Activated T-helper 1 cell treated with anti-CD3 and anti-CD28 coated beads, Interleukin-12 subunit alpha, Interleukin-12 subunit beta, Interleukin-2, Interleukin-4 antibody, amounts not matched to agents 30 ng/mL and 10 ng/mL and 1 ng/mL, durations not matched to agents 14 hours and 24 hours and 36 hours (primary cell): ENCODE measurements at regions not wholly inside any gene's neighbourhood (a gene's known extent, or its start where the extent isn't known, plus 50 kb on each side); places are given as distances from the start of the nearest gene placed in this dataset.

ENCODE experiments used
- DNase-seq: peaks from one replicate; pipeline ENCODE4 v3.0.0; 2021; ENCODE audit warnings: low spot score
- H3K27ac Mint-ChIP-seq: one replicate; pipeline ENCODE4 v1.8.0; 2021; ENCODE audit warnings: mild to moderate bottlenecking, mixed read lengths
- H3K27me3 Mint-ChIP-seq: one replicate; pipeline ENCODE4 v1.8.0; 2022; ENCODE audit warnings: mild to moderate bottlenecking, moderate library complexity, mixed read lengths; ENCODE audit not compliant: insufficient read depth
- H3K36me3 Mint-ChIP-seq: one replicate; pipeline ENCODE4 v1.8.0; 2021; ENCODE audit warnings: low read depth, mixed read lengths
- H3K4me1 Mint-ChIP-seq: one replicate; pipeline ENCODE4 v1.8.0; 2021; ENCODE audit warnings: low read depth, mixed read lengths
- H3K4me3 Mint-ChIP-seq: one replicate; pipeline ENCODE4 v1.8.0; 2021; ENCODE audit warnings: mild to moderate bottlenecking, moderate library complexity, mixed read lengths
- H3K9me3 Mint-ChIP-seq: one replicate; pipeline ENCODE4 v1.8.0; 2021; ENCODE audit warnings: mixed read lengths
- intact Hi-C: fragments of 100-400 bp; cut with micrococcal nuclease; formaldehyde crosslinking; loops from one replicate; pipeline ENCODE4 v1.15.1; 2024

- H3K36me3 Mint-ChIP-seq, result no peaks in the 10 kb centered on the region
- intact Hi-C loops, result no loop called here
- H3K4me1 Mint-ChIP-seq, result no peaks in the 10 kb centered on the region
- no peak overlapping the region for H3K27ac Mint-ChIP-seq
- no peak overlapping the region for H3K4me3 Mint-ChIP-seq
- DNase-seq, result no peak
- no peaks in the 10 kb centered on the region for H3K27me3 Mint-ChIP-seq
- peaks cover 7% of the 10 kb centered on the region for H3K9me3 Mint-ChIP-seq
Observed at GRCh38 chr2:13550285-13551231, 833.8 kb downstream of the TRIB2 start.

- Mint-ChIP-seq H3K27me3 (no peaks in the 10 kb centered on the region), H3K4me3 (no peak overlapping the region), H3K4me1 (no peaks in the 10 kb centered on the region), H3K27ac (no peak overlapping the region), H3K9me3 (peaks cover 8% of the 10 kb centered on the region), H3K36me3 (no peaks in the 10 kb centered on the region)
- no peak for DNase-seq
- intact Hi-C loops, result no loop called here
Observed at GRCh38 chr2:13558368-13558767, 841.6 kb downstream of the TRIB2 start.

DNA sequence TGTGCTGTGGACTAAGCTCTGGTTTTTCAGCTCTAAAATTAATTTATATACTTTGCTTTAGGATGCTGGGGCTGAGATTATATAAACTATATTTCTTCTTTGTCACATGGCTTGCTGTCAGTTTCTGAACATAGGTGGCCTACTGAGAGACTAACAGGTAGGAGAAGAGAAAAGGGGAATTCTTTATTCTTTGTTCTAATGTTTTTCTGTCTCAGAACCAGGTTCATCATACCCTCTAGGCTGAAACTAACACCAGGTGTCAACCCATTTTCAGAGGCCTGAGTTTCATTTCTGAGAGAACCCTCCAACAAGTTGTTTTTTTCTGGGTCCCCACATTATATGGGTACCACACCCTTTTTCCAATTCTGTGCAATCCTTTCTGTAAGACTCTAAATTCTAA lies 843.6 kb downstream of the TRIB2 start:
- H3K4me1 Mint-ChIP-seq, result no peaks in the 10 kb centered on the region
- no peaks in the 10 kb centered on the region for H3K36me3 Mint-ChIP-seq
- H3K27ac Mint-ChIP-seq, result no peak overlapping the region
- no peak overlapping the region for H3K4me3 Mint-ChIP-seq
- intact Hi-C loops, result no loop called here
- H3K9me3 Mint-ChIP-seq, result peaks cover 8% of the 10 kb centered on the region
- no peak for DNase-seq
- H3K27me3 Mint-ChIP-seq, result no peaks in the 10 kb centered on the region

- no peaks in the 10 kb centered on the region for H3K4me1 Mint-ChIP-seq
- no peaks in the 10 kb centered on the region for H3K36me3 Mint-ChIP-seq
- no peaks in the 10 kb centered on the region for H3K9me3 Mint-ChIP-seq
- intact Hi-C loops, result no loop called here
- H3K27me3 Mint-ChIP-seq, result no peaks in the 10 kb centered on the region
- no peak overlapping the region for H3K4me3 Mint-ChIP-seq
- H3K27ac Mint-ChIP-seq, result no peak overlapping the region
- DNase-seq, result no peak
Observed at GRCh38 chr2:13572466-13572865, 855.7 kb downstream of the TRIB2 start.

DNA sequence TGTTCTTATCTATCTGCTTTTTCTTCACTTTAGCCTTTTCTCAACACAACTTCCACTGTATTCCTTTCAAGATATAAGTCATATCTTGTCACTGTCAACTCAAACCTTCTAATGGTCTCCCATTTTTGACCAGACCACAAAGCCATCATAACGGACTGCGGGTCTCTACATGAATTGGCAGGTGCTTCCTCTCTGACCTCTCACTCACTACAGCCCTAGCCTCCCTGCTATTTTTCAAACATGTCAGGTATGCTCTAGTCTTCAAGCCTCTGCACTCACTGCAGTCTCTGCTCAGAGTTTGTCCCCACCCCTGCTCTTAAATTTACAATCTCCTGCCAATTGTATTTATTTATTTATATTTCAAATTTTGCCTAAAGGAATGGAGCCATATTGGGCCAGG lies 858.1 kb downstream of the TRIB2 start:
- no peak for DNase-seq
- Mint-ChIP-seq H3K27ac (no peak overlapping the region), H3K36me3 (no peaks in the 10 kb centered on the region), H3K4me1 (no peaks in the 10 kb centered on the region), H3K27me3 (no peaks in the 10 kb centered on the region), H3K9me3 (no peaks in the 10 kb centered on the region), H3K4me3 (no peak overlapping the region)
- intact Hi-C loops, result no loop called here

- DNase-seq, result no peak
- no peak overlapping the region for H3K4me3 Mint-ChIP-seq
- no peaks in the 10 kb centered on the region for H3K9me3 Mint-ChIP-seq
- intact Hi-C loops, result no loop called here
- no peaks in the 10 kb centered on the region for H3K27me3 Mint-ChIP-seq
- no peak overlapping the region for H3K27ac Mint-ChIP-seq
- H3K36me3 Mint-ChIP-seq, result no peaks in the 10 kb centered on the region
- no peaks in the 10 kb centered on the region for H3K4me1 Mint-ChIP-seq
Observed at GRCh38 chr2:13576406-13577036, 859.8 kb downstream of the TRIB2 start.

- no peaks in the 10 kb centered on the region for H3K27me3 Mint-ChIP-seq
- no peak for DNase-seq
- no peaks in the 10 kb centered on the region for H3K4me1 Mint-ChIP-seq
- intact Hi-C loops, result no loop called here
- H3K36me3 Mint-ChIP-seq, result no peaks in the 10 kb centered on the region
- peaks cover 4% of the 10 kb centered on the region for H3K9me3 Mint-ChIP-seq
- no peak overlapping the region for H3K4me3 Mint-ChIP-seq
- no peak overlapping the region for H3K27ac Mint-ChIP-seq
Observed at GRCh38 chr2:13578547-13578946, 861.8 kb downstream of the TRIB2 start.

GRCh38 chr2:13581471-13581870 lies 864.7 kb downstream of the TRIB2 start:
- intact Hi-C loops, result no loop called here
- Mint-ChIP-seq H3K27me3 (no peaks in the 10 kb centered on the region), H3K36me3 (no peaks in the 10 kb centered on the region), H3K27ac (no peak overlapping the region), H3K4me1 (no peaks in the 10 kb centered on the region), H3K9me3 (peaks cover 4% of the 10 kb centered on the region), H3K4me3 (no peak overlapping the region)
- no peak for DNase-seq

DNA sequence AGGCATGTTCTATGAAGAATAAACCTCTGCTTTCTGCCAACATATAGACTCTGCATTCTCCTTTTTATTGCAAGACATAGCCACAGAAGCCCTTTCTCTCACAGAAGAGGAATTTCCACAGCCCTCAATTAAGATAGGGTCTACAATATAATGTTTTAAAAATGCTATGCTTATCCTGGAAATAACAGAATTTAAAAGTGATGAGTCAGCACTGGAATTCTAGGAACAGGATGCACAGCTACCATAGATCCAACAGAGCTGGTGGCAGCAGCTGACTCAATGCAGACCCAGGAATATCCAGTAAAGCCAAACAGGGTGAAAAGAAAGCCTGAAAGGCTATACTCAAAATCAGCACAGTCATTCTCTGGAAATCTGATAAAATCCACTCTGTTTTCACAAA lies 866.9 kb downstream of the TRIB2 start:
- H3K27ac Mint-ChIP-seq, result no peak overlapping the region
- H3K4me1 Mint-ChIP-seq, result no peaks in the 10 kb centered on the region
- intact Hi-C loops, result no loop called here
- no peak for DNase-seq
- peaks cover 4% of the 10 kb centered on the region for H3K9me3 Mint-ChIP-seq
- no peak overlapping the region for H3K4me3 Mint-ChIP-seq
- no peaks in the 10 kb centered on the region for H3K27me3 Mint-ChIP-seq
- H3K36me3 Mint-ChIP-seq, result no peaks in the 10 kb centered on the region

- H3K9me3 Mint-ChIP-seq, result peaks cover 4% of the 10 kb centered on the region
- H3K4me1 Mint-ChIP-seq, result no peaks in the 10 kb centered on the region
- H3K27me3 Mint-ChIP-seq, result no peaks in the 10 kb centered on the region
- no peak overlapping the region for H3K27ac Mint-ChIP-seq
- DNase-seq, result no peak
- H3K36me3 Mint-ChIP-seq, result no peaks in the 10 kb centered on the region
- intact Hi-C loops, result no loop called here
- H3K4me3 Mint-ChIP-seq, result no peak overlapping the region
Observed at GRCh38 chr2:13584020-13584419, 867.3 kb downstream of the TRIB2 start.

- no peaks in the 10 kb centered on the region for H3K4me1 Mint-ChIP-seq
- intact Hi-C loops, result no loop called here
- H3K9me3 Mint-ChIP-seq, result peaks cover 10% of the 10 kb centered on the region
- H3K36me3 Mint-ChIP-seq, result no peaks in the 10 kb centered on the region
- no peak overlapping the region for H3K27ac Mint-ChIP-seq
- H3K27me3 Mint-ChIP-seq, result no peaks in the 10 kb centered on the region
- H3K4me3 Mint-ChIP-seq, result no peak overlapping the region
- DNase-seq, result no peak
Observed at GRCh38 chr2:13585732-13586131, 869.0 kb downstream of the TRIB2 start.

DNA sequence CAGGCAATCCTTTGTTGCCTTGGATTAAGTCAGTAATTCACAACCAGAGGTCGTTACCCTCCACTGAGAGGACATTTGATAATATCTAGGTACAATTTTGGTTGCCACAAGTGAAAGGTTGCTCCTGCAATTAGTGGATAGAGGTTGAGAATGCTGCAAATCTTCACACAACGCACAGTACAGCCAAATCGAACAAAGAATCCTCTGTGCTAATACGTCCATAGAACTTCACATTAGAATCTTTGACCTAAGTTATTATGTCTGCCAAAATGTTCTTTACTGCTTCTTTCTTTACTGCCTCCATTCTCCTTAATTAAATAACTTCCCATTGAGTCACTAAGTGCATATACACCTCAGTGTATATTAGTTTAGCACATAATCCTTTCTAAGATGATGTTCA lies 879.5 kb downstream of the TRIB2 start:
- Mint-ChIP-seq H3K4me1 (no peaks in the 10 kb centered on the region), H3K9me3 (peaks cover 13% of the 10 kb centered on the region), H3K4me3 (no peak overlapping the region), H3K36me3 (no peaks in the 10 kb centered on the region), H3K27ac (no peak overlapping the region), H3K27me3 (no peaks in the 10 kb centered on the region)
- intact Hi-C loops, result no loop called here
- DNase-seq, result no peak

DNA sequence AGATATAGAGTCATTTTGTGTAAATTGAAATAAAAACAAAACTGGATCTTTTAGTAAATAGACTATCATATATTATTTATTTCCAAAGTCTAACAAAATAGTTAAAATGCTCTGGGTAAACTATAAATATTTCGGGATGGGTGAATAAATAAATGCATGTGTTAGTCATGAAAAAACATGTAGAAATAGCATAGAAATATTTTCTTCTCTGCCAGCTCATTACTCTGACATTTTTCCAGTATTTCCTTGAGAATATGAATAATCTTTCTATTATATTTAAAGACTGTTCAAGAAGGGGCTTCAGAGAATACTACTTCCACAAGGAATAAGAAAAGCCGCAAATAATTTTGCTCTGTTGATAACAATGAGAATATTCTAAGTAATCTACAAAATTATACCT lies 880.4 kb downstream of the TRIB2 start:
- H3K27me3 Mint-ChIP-seq, result no peaks in the 10 kb centered on the region
- H3K4me3 Mint-ChIP-seq, result no peak overlapping the region
- no peak for DNase-seq
- H3K36me3 Mint-ChIP-seq, result no peaks in the 10 kb centered on the region
- no peaks in the 10 kb centered on the region for H3K4me1 Mint-ChIP-seq
- intact Hi-C loops, result no loop called here
- H3K27ac Mint-ChIP-seq, result no peak overlapping the region
- H3K9me3 Mint-ChIP-seq, result peaks cover 11% of the 10 kb centered on the region
